NCI-H1930 (cell line): ENCODE measurements at regions not wholly inside any gene's neighbourhood (a gene's known extent, or its start where the extent isn't known, plus 50 kb on each side); places are given as distances from the start of the nearest gene placed in this dataset.
A peak's percentile ranks its signal among the peaks of the same experiment; 100 is the strongest.
"Not testable (repeated sequence)": the region's sequence is repeated elsewhere in the genome, so short reads cannot be mapped to it uniquely, and the experiment has no call there.

Source experiments
- DNase-seq, 2 experiments: peaks; one replicate each; lab custom pipeline; 2025; lab: John Stamatoyannopoulos, UW

- DNase-seq: no peak
Measured at GRCh38 chr4:18756671-18757070, 735.1 kb upstream of the LCORL start.

GRCh38 chr4:18754180-18754579 lies 732.6 kb upstream of the LCORL start:
- DNase-seq: no peak

- DNase-seq: no peak
Measured at GRCh38 chr4:18751083-18751482, 729.5 kb upstream of the LCORL start.

- no peak for DNase-seq
Measured at GRCh38 chr4:18749391-18749790, 727.8 kb upstream of the LCORL start.

DNA sequence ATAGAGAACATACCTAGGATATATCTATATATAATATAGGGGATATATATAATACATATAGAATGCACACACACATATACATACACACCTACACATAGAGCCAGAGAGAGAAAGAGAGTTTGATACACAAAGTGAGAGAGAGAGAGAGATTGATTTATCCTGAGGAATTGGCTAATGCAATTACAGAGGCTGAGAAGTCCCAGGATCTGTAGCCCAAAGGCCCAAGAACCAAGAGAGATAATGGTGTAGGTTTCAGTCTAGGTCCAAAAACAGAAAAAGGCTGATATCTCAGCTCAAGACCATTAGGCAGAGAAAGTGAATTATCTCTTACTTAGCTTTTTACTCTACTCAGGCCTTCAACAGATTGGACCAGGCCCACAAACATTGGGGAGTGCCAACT lies 715.0 kb upstream of the LCORL start:
- DNase-seq: no peak

GRCh38 chr4:18735740-18736268 lies 714.2 kb upstream of the LCORL start:
- DNase-seq: no peak

DNA sequence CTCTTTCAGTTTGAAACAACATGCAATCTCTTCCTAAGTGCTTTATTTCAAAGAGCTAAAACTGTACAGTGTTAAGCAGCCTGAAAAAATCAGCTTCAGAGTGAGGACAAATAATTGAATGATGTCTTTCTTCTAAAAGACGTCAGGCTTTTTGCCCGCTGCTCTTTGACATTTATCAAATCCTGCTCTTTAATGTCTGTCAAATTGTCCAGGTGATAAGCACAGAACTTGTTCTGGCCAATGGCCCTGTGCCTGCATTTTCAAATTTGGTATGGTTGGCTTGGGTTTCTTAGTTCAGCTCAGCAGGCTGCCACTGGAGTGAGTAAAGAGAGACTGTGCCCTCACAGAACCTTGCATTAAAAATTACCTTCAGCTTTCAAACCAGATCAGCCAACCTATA lies 712.9 kb upstream of the LCORL start:
- no peak for DNase-seq

- DNase-seq: peak in 1 of 2 experiments; percentile 1
Measured at GRCh38 chr4:18733961-18734360, 712.4 kb upstream of the LCORL start.

DNA sequence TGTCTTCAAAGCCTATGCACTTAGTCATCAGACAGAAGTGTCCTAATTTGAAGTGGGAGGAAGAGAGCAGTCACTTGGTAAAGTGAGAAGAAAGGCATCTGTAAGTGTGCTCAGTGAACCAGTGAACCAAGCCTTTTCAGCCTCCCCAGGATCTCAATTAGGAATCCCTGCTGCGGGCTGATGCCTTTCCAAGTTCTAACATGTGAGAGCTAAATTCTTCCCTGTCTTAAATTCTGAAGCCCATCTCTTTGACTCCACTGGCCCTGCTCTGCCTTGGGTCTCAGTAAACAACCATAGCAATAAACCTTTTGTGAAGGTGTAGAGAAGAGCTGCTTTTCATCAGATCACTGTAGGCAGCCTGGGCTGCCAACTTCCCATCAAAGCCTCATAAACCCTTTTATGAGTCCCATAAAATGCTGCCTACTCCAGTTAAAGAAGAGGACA lies 701.2 kb upstream of the LCORL start:
- DNase-seq: no peak

DNA sequence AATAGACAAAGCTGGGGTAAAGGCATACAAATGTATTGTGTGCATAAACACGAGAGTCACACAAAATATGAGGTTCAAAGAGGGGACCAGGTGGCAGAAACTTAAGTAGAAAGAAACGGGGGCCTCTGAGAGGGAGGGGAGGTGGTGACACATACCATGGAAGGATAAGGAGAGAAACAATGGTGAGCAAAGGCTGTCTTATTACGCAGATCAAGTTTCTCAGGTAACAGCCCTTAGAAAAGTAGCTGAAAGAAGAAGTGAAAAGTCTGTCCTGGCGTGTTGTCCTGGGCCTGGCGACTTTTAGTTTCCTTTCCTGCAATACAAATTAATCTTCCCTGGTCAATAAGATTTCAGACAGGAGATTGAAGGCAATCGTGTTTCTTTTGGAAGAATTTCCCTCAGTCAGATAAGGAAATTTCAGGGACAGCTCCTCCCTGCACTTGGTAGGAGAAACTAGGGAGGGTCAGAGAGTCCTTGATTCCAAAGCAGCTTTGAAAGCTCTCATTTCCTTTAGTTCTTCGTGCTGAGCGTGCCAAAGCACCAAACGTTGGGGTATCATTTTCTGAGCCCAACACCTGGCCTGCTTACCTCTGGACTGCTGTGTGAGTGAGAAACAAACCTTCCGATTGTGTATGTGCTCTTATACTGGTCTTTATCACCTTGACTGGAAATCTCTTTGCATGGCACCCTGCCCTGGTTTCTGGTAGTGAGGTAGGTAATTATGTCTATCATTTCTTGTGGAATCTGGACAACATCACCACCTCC lies 676.7 kb upstream of the LCORL start:
- DNase-seq: no peak

DNA sequence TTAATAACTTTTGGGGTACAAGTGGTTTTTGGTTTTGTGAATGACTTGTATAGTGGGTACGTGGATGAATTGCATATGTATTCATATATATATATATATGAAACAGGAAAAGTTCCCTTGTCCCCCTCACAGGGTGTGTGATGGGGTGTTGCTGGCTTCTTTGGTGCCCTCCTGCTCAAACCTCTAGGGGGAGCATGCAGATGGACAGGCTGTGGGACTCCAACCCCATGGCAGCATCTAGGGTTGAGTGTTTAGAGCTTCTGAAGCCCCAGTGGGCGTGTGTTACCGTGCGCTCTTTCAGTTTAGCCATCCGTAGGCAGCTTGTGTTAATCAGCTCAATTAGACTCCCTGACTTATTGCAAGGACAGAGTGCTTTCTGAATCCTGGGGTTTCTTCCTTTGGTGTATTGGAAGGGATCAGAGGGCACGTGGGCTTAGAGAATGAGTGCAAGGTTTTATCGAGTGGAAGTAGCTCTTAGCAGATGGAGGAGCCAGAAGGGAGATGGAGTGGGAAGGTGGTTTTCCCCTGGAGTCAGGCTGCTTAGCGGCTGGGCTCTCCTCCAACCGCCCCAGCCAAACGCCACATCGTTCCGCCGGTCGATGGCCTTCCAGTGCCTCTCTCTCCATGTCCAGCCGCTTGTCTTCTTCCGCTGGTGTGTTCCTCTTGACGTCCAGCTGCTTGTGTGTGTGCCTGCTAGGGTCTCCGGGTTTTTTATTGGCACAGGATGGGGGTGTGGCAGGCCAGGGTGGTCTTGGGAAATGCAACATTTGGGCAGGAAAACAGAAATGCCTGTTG lies 674.4 kb upstream of the LCORL start:
- no peak for DNase-seq

GRCh38 chr4:18691431-18692200 lies 670.1 kb upstream of the LCORL start:
- DNase-seq: no peak

GRCh38 chr4:18690291-18690955 lies 668.9 kb upstream of the LCORL start:
- DNase-seq: no peak

DNA sequence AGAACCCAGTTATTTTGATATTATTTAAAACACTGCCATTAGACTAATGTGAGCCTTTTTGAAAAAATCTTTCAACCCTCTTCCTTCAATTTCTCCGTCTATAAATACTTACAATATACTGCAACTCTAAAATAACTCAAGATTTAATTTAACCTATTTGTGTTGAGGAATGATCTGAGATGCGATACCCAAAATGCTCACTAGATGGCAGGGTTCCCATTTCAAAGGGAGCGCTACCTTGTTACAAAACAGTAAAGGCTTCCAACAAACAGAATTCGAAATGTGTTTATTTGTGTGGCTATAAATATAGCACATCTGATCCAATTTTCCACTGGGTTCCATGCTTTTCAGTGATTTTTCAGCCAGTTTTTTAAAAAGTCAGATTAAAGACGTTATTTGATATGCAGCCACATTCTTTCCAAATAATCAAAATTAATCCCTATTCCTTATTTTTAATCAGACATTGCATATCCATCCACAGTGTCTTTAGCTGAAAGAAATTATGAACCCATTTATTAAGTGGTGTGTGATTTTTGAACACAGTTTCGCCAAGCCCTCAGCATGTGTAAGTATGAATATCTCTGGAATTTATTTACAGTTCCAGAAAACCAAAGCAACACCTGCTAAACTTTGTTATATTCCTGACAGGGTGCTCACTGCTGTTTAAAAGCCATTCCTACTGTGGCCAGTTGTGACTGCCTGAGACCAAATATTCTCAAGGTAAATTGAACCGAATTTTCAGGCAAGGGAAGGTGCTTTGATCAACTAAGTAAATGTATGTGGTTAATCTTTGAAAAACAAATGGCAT lies 668.0 kb upstream of the LCORL start:
- peak in 1 of 2 experiments; percentile 32 for DNase-seq

DNA sequence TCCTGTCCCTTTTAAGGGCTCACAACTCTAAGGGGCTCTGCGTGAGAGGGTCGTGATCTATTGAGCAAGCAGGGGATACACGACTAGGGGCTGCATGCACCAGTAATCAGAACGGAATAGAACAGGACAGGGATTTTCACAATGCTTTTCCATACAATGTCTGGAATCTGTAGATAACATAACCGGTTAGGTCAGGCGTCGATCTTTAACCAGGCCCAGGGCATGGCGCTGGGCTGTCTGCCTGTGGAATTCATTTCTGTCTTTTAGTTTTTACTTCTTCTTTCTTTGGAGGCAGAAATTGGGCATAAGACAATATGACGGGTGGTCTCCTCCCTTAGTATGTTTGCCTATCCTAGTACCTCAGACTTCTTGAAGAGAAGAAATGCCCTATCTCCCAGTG lies 666.8 kb upstream of the LCORL start:
- DNase-seq: not testable (repeated sequence)

DNA sequence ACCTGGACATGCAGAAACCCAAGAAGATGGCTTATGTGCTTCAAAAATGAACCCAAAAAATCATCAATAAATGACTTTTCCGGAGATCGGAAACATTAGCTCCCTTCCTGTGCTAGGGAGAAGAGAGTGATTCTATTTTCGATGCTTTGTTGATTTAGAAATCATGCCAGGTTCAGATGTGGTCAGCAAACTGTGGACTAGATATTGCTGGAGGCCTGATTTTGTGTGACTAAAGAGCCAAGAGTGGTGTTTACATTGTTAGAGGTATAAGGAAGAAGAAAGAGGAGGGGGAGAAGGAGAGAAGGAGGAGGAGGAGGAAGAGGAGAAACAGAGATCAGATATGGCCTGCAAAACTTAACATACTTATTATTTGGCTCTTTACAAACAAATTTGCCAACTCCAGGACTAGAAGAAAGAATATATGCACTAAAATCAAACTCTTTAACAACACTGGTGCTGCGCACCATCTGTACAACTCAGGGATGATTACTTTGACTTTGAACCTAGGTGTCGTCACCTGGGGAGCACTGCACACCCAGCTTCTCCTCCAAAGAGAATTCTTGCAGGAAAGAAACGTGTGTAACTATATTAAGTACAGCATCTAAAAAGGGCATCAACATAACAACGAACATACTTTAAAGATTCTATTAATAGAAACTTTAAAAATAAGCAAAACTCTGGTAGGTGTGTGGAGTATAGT lies 664.9 kb upstream of the LCORL start:
- no peak for DNase-seq

- DNase-seq: no peak
Measured at GRCh38 chr4:18684932-18685331, 663.4 kb upstream of the LCORL start.

DNA sequence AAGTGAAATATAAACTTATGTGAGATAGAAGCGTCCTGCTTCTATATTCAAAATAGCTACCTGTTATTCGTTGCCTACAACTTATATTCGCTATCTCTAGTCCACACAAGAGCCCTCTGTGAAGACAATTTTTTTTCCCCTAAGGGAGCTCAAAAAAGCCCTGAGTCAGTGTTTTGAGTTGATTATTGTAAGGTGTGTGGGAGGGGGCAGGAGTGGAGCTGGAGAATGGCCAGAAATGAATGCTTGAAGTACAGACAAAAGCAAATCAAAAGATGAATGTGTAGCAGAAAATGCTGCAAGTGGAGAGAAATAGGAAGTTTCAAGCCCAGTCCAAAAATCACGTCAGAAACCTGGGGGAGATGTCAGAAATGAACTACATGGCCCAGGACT lies 655.0 kb upstream of the LCORL start:
- no peak for DNase-seq

- no peak for DNase-seq
Measured at GRCh38 chr4:18675586-18676525, 654.3 kb upstream of the LCORL start.
